Naive thymus-derived CD8-positive, alpha-beta T cell (primary cell): ENCODE measurements at regions not wholly inside any gene's neighbourhood (a gene's known extent, or its start where the extent isn't known, plus 50 kb on each side); places are given as distances from the start of the nearest gene placed in this dataset.

ENCODE experiments used
- ATAC-seq, 2 donors: fragments of 150-1000 bp; cut with Tn5 transposase in 1 of 2; sonication (Bioruptor Pico), chemical (Tn5 transposase) in 1 of 2; 1 replicate in 1 of 2; 2 replicates in 1 of 2; pipeline ENCODE4 v1.10.0; 2021; ENCODE audit warnings: mild to moderate bottlenecking in 2 of 2, moderate library complexity in 2 of 2
- POLR2A ChIA-PET: fragments of 350-600 bp; sonication (Branson Sonifier 250); formaldehyde crosslinking; loops from one replicate; lab custom pipeline; 2021; ENCODE audit warnings: antibody characterized with exemption; lab: Charles Lee
- DNase-seq, 10 donors: peaks; one replicate each; pipeline versions ENCODE4 v3.0.0 to v3.0.0-alpha.2; 2020 to 2022
- H3K27ac Mint-ChIP-seq, 10 donors: one replicate each; pipeline ENCODE4 v1.8.0; 2020 to 2022; ENCODE audit warnings: mild to moderate bottlenecking in 10 of 10, mixed read lengths in 10 of 10, moderate library complexity in 4 of 10, inconsistent platforms in 1 of 10
- H3K27me3 Mint-ChIP-seq, 5 donors: one replicate each; pipeline ENCODE4 v1.8.0; 2021 to 2022; ENCODE audit warnings: mixed read lengths in 5 of 5
- H3K36me3 Mint-ChIP-seq, 3 donors: one replicate each; pipeline ENCODE4 v1.8.0; 2020 to 2022; ENCODE audit warnings: mixed read lengths in 3 of 3, mild to moderate bottlenecking in 2 of 3, inconsistent platforms in 1 of 3
- H3K4me1 Mint-ChIP-seq, 4 donors: one replicate each; pipeline ENCODE4 v1.8.0; 2021 to 2022; ENCODE audit warnings: mixed read lengths in 4 of 4
- H3K4me3 Mint-ChIP-seq, 10 donors: one replicate each; pipeline ENCODE4 v1.8.0; 2020 to 2022; ENCODE audit warnings: mild to moderate bottlenecking in 10 of 10, mixed read lengths in 10 of 10, moderate library complexity in 6 of 10, inconsistent platforms in 1 of 10
- H3K9me3 Mint-ChIP-seq, 9 donors: one replicate each; pipeline ENCODE4 v1.8.0; 2020 to 2022; ENCODE audit warnings: mixed read lengths in 9 of 9, mild to moderate bottlenecking in 3 of 9, inconsistent platforms in 1 of 9, moderate library complexity in 1 of 9

GRCh38 chr7:110142939-110143526, 947.9 kb upstream of the LRRN3 start:
- ATAC-seq = no peak
- Mint-ChIP-seq H3K9me3 (peaks cover 0 to 8% (median 0%) of the 10 kb centered on the region in 9 donors), H3K27ac (no peak overlapping the region), H3K27me3 (peaks cover 0 to 13% (median 0%) of the 10 kb centered on the region in 5 donors), H3K4me3 (no peak overlapping the region), H3K4me1 (no peaks in the 10 kb centered on the region), H3K36me3 (no peaks in the 10 kb centered on the region)
- no peak for DNase-seq
- POLR2A ChIA-PET = no interaction called here

- POLR2A ChIA-PET = no interaction called here
- Mint-ChIP-seq H3K9me3 (peaks cover 0 to 8% (median 0%) of the 10 kb centered on the region in 9 donors), H3K4me1 (no peaks in the 10 kb centered on the region), H3K27ac (no peak overlapping the region), H3K4me3 (no peak overlapping the region), H3K36me3 (no peaks in the 10 kb centered on the region), H3K27me3 (peaks cover 0 to 8% (median 0%) of the 10 kb centered on the region in 5 donors)
- no peak for DNase-seq
- ATAC-seq = no peak
These were observed 946.3 kb upstream of the LRRN3 start for GRCh38 chr7:110144599-110144998.

DNA sequence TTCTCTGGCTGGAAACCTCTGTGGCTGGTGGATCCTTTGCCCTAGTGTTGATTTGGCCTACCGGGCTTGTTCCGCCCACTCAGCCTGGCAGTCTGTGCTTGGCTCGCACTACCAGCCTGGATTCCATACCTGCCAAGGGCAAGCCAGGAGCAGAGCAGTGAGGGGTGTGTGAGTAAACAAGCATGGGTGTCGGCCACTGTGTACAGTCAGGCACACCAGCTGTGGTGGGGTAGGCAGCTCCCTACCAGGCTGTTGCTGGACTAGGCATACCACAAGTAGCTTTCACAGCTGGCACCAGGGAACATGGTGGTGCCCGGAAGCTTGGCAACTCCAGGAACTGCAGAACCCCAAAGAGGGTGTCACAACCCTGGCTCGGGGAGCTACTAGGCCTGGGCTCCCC, 942.9 kb upstream of the LRRN3 start:
- no peak for ATAC-seq
- no peaks in the 10 kb centered on the region for H3K4me1 Mint-ChIP-seq

GRCh38 chr7:110153222-110153621, 937.7 kb upstream of the LRRN3 start:
- no peak overlapping the region for H3K4me3 Mint-ChIP-seq
- H3K4me1 Mint-ChIP-seq = no peaks in the 10 kb centered on the region
- ATAC-seq = no peak
- H3K27ac Mint-ChIP-seq = no peak overlapping the region
- POLR2A ChIA-PET = no interaction called here
- no peaks in the 10 kb centered on the region for H3K36me3 Mint-ChIP-seq
- DNase-seq = no peak
- H3K9me3 Mint-ChIP-seq = peaks cover 0 to 5% (median 0%) of the 10 kb centered on the region in 9 donors
- peaks cover 0 to 18% (median 6%) of the 10 kb centered on the region in 5 donors for H3K27me3 Mint-ChIP-seq

More for the DNA sequence above, 942.9 kb upstream of the LRRN3 start:
- no peak overlapping the region for H3K27ac Mint-ChIP-seq
- peaks cover 0 to 1% (median 0%) of the 10 kb centered on the region in 9 donors for H3K9me3 Mint-ChIP-seq
- H3K27me3 Mint-ChIP-seq = peaks cover 0 to 13% (median 2%) of the 10 kb centered on the region in 5 donors
- POLR2A ChIA-PET = no interaction called here
- no peak for DNase-seq
- no peak overlapping the region for H3K4me3 Mint-ChIP-seq
- no peaks in the 10 kb centered on the region for H3K36me3 Mint-ChIP-seq

- Mint-ChIP-seq H3K36me3 (no peaks in the 10 kb centered on the region), H3K4me3 (no peak overlapping the region), H3K27ac (no peak overlapping the region), H3K27me3 (peaks cover 0 to 14% (median 4%) of the 10 kb centered on the region in 5 donors), H3K9me3 (peaks cover 0 to 5% (median 0%) of the 10 kb centered on the region in 9 donors), H3K4me1 (no peaks in the 10 kb centered on the region)
- ATAC-seq = no peak
- DNase-seq = no peak
- POLR2A ChIA-PET = no interaction called here
These were observed 934.4 kb upstream of the LRRN3 start for GRCh38 chr7:110156511-110156910.

GRCh38 chr7:110157631-110158362, 933.1 kb upstream of the LRRN3 start:
- Mint-ChIP-seq H3K27me3 (peaks cover 0 to 8% (median 4%) of the 10 kb centered on the region in 5 donors), H3K9me3 (peaks cover 0 to 5% (median 0%) of the 10 kb centered on the region in 9 donors), H3K36me3 (no peaks in the 10 kb centered on the region), H3K27ac (no peak overlapping the region), H3K4me1 (no peaks in the 10 kb centered on the region), H3K4me3 (no peak overlapping the region)
- DNase-seq = no peak
- ATAC-seq = no peak
- POLR2A ChIA-PET = no interaction called here

DNA sequence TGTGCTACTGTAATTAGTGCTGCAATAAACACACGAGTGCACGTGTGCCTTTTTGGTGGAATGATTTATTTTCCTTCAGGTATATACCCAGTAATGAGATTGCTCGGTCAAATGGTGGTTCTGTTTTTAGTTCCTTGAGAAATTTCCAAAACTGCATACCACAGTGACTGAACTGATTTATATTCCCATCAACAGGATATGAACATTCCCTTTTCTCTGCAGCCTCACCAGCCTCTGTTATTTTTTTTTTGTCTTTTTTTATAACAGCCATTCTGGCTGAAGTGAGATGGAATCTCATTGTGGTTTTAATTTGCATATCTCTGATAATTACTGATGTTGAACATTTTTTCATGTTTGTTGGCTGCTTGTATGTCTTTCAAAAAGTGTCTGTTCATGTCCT, 922.9 kb upstream of the LRRN3 start:
- no peaks in the 10 kb centered on the region for H3K4me1 Mint-ChIP-seq
- no peak overlapping the region for H3K27ac Mint-ChIP-seq
- no peak for ATAC-seq
- POLR2A ChIA-PET = no interaction called here
- no peak overlapping the region for H3K4me3 Mint-ChIP-seq
- H3K36me3 Mint-ChIP-seq = no peaks in the 10 kb centered on the region
- no peaks in the 10 kb centered on the region for H3K9me3 Mint-ChIP-seq
- DNase-seq = no peak
- H3K27me3 Mint-ChIP-seq = no peaks in the 10 kb centered on the region

DNA sequence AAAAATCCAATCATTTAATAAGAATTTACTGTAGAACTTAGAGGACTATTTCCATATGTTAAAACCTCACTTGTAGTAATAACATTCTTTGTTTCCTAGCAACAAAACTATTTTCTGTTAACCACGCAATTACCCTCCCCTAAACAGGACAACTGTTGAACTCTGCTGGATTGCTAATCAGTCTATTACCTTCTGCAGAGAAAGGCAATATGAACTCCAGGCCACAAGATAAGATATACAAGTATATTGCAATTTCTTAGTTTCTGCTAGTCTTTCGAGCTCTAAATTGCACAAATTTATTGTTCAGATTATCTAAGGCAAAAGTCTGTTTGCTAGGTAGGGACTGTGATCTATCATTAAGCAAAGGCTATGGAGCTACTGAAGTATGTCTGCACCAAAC, 920.1 kb upstream of the LRRN3 start:
- POLR2A ChIA-PET = no interaction called here
- no peak overlapping the region for H3K4me3 Mint-ChIP-seq
- peaks cover 0 to 3% (median 0%) of the 10 kb centered on the region in 3 donors for H3K36me3 Mint-ChIP-seq
- peaks cover 0 to 3% (median 1%) of the 10 kb centered on the region in 5 donors for H3K27me3 Mint-ChIP-seq
- H3K27ac Mint-ChIP-seq = no peak overlapping the region
- peaks cover 0 to 2% (median 0%) of the 10 kb centered on the region in 4 donors for H3K4me1 Mint-ChIP-seq
- ATAC-seq (no peak), DNase-seq (no peak)
- peaks cover 0 to 1% (median 0%) of the 10 kb centered on the region in 9 donors for H3K9me3 Mint-ChIP-seq

DNA sequence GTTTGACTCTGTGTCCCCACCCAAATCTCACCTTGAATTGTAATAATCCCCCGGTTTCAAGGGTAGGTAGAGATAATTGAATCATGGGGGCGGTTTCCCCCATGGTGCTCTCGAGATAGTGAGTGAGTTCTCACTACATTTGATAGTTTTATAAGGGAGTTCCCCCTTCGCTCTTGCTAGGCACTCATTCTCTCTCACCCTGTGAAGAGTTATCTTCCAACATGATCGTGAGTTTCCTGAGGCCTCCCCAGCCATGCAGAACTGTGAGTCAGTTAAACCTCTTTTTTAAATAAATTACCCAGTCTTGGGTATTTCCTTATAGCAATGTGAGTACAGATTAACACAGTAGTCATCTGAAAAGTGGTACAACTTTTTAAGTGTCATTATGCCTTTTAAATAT, 913.5 kb upstream of the LRRN3 start:
- Mint-ChIP-seq H3K4me3 (no peak overlapping the region), H3K36me3 (peaks cover 0 to 3% (median 0%) of the 10 kb centered on the region in 3 donors), H3K4me1 (peaks cover 0 to 2% (median under 1%) of the 10 kb centered on the region in 4 donors), H3K27ac (no peak overlapping the region), H3K9me3 (peaks cover 0 to 1% (median 0%) of the 10 kb centered on the region in 9 donors), H3K27me3 (peaks cover 0 to 3% (median 1%) of the 10 kb centered on the region in 5 donors)
- ATAC-seq = no peak
- DNase-seq = no peak
- POLR2A ChIA-PET = no interaction called here

DNA sequence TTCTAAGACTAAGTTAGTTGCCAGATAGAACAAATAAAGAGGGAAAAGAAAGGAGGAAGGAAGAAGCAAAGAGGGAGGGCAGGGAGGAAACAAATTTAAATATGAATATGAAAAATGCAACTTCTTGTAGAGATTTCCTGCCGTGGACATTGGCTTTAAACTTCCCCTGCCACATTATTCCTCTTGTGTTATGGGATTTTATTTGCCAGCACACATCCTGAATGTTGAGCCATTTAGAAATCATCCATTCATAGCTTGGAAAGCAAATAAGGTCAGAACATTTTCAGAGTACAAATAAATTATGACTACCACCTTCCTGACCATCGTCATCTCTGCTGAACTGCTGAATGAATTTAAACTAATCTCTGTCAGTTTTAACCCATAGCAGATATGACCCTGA, 911.9 kb upstream of the LRRN3 start:
- peaks cover 0 to 2% (median under 1%) of the 10 kb centered on the region in 4 donors for H3K4me1 Mint-ChIP-seq
- H3K4me3 Mint-ChIP-seq = no peak overlapping the region
- POLR2A ChIA-PET = no interaction called here
- ATAC-seq (no peak), DNase-seq (no peak)
- peaks cover 0 to 1% (median 0%) of the 10 kb centered on the region in 9 donors for H3K9me3 Mint-ChIP-seq
- peaks cover 0 to 2% (median 0%) of the 10 kb centered on the region in 3 donors for H3K36me3 Mint-ChIP-seq
- peaks cover 0 to 1% (median under 1%) of the 10 kb centered on the region in 5 donors for H3K27me3 Mint-ChIP-seq
- H3K27ac Mint-ChIP-seq = no peak overlapping the region

GRCh38 chr7:110181768-110182167, 909.2 kb upstream of the LRRN3 start:
- Mint-ChIP-seq H3K4me3 (no peak overlapping the region), H3K27me3 (no peaks in the 10 kb centered on the region), H3K36me3 (peaks cover 0 to 3% (median 0%) of the 10 kb centered on the region in 3 donors), H3K27ac (no peak overlapping the region), H3K9me3 (peaks cover 0 to 8% (median 0%) of the 10 kb centered on the region in 9 donors), H3K4me1 (peaks cover 0 to 1% (median 0%) of the 10 kb centered on the region in 4 donors)
- no peak for ATAC-seq
- POLR2A ChIA-PET = no interaction called here
- no peak for DNase-seq

- H3K27ac Mint-ChIP-seq = no peak overlapping the region
- DNase-seq (no peak), ATAC-seq (no peak)
- no peaks in the 10 kb centered on the region for H3K4me1 Mint-ChIP-seq
- no peaks in the 10 kb centered on the region for H3K27me3 Mint-ChIP-seq
- H3K9me3 Mint-ChIP-seq = peaks cover 0 to 11% (median 7%) of the 10 kb centered on the region in 9 donors
- no peak overlapping the region for H3K4me3 Mint-ChIP-seq
- POLR2A ChIA-PET = no interaction called here
- H3K36me3 Mint-ChIP-seq = peaks cover 0 to 9% (median 0%) of the 10 kb centered on the region in 3 donors
These were observed 904.6 kb upstream of the LRRN3 start for GRCh38 chr7:110186334-110186733.

- peaks cover 0 to 9% (median 0%) of the 10 kb centered on the region in 3 donors for H3K36me3 Mint-ChIP-seq
- DNase-seq (no peak), ATAC-seq (no peak)
- peaks cover 0 to 14% (median 8%) of the 10 kb centered on the region in 9 donors for H3K9me3 Mint-ChIP-seq
- no peak overlapping the region for H3K27ac Mint-ChIP-seq
- no peak overlapping the region for H3K4me3 Mint-ChIP-seq
- H3K27me3 Mint-ChIP-seq = no peaks in the 10 kb centered on the region
- no peaks in the 10 kb centered on the region for H3K4me1 Mint-ChIP-seq
- POLR2A ChIA-PET = no interaction called here
These were observed 902.9 kb upstream of the LRRN3 start for GRCh38 chr7:110187877-110188554.
